ENCODE measurements at regions not wholly inside any gene's neighbourhood (a gene's known extent, or its start where the extent isn't known, plus 50 kb on each side); places are given as distances from the start of the nearest gene placed in this dataset.

DNA sequence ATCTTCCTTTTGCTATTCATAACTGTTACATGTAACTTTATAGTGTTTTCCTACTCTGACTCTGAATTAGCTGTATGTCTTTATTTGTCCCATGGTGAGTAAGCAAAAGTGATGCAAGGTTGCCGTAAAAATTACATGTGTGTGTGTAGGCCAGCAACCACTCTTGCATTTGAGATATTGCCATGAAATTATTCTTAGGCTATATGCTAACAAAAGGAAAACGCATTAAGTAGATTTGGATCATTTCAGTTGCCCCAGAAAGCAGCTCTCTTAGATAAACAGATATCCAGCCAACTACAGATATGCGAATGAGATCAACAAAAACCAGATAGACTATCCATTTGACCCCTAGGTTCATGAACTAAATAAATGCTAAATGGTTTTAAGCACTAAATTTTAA is 73.6 kb downstream of the CYLC2 start:
- TF ChIP-seq, protein P1, sequence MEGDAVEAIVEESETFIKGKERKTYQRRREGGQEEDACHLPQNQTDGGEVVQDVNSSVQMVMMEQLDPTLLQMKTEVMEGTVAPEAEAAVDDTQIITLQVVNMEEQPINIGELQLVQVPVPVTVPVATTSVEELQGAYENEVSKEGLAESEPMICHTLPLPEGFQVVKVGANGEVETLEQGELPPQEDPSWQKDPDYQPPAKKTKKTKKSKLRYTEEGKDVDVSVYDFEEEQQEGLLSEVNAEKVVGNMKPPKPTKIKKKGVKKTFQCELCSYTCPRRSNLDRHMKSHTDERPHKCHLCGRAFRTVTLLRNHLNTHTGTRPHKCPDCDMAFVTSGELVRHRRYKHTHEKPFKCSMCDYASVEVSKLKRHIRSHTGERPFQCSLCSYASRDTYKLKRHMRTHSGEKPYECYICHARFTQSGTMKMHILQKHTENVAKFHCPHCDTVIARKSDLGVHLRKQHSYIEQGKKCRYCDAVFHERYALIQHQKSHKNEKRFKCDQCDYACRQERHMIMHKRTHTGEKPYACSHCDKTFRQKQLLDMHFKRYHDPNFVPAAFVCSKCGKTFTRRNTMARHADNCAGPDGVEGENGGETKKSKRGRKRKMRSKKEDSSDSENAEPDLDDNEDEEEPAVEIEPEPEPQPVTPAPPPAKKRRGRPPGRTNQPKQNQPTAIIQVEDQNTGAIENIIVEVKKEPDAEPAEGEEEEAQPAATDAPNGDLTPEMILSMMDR (IDR thresholded peaks at IDR 0.05): no peak
- H3K27me3 ChIP-seq (replicated peaks; ENCODE audit: insufficient read depth): no peaks in the 10 kb centered on the region
- no peak overlapping the region for H3K27ac ChIP-seq
- no peaks in the 10 kb centered on the region for H3K9me3 ChIP-seq
- no peaks in the 10 kb centered on the region for H3K36me3 ChIP-seq
- ATAC-seq (ENCODE audit: insufficient number of reproducible peaks, low FRiP score, low read depth) (no peak), DNase-seq (ENCODE audit: low spot score) (no peak)
- H3K4me3 ChIP-seq: no peak overlapping the region
- no peaks in the 10 kb centered on the region for H3K4me1 ChIP-seq (ENCODE audit: control insufficient read depth in 1 of 2, low read depth in 2 of 2)

DNA sequence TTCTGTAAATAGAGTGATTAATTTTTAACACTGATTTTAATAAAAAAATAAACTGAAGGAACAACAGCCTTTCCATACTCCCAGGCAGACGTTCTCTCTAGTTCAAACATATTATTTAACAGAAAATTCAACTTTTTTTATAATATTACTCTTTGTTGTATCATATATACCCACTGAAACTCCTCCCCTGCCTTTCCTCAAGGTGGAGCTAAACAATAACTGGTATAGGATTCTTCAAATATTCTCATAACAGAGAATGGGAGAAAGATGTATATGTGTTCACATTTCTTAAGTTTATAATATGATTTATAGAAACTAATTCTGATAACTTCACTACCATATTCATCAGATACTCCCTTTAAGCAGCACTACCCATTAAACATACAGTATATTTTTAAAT is 83.4 kb downstream of the CYLC2 start:
- Histone ChIP-seq H3K4me1 (ENCODE audit: control insufficient read depth in 1 of 2, low read depth in 2 of 2) (no peaks in the 10 kb centered on the region), H3K36me3 (no peaks in the 10 kb centered on the region), H3K27me3 (replicated peaks; ENCODE audit: insufficient read depth) (no peaks in the 10 kb centered on the region), H3K9me3 (no peaks in the 10 kb centered on the region), H3K4me3 (no peak overlapping the region), H3K27ac (no peak overlapping the region)
- TF ChIP-seq, protein P1 (IDR thresholded peaks at IDR 0.05): no peak
- ATAC-seq (ENCODE audit: insufficient number of reproducible peaks, low FRiP score, low read depth) (no peak), DNase-seq (ENCODE audit: low spot score) (no peak)

DNA sequence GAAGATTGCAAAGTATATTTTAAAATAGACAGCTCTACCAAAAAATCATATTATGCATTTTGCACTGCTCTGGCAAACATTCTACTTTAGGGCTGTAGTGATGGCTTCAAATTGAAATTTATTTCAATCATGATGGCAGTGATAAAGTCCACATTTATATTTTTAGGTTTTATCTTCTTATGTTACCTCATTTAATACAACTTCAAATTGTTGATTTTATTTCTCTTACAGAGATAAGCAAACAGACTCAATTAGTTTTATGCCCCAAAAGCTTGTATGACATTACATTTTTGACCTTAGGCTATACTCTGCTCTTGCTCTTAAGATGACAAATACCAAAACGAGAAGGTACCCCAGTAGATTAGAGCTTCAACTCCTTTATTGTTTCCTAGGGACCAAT is 87.4 kb downstream of the CYLC2 start:
- Histone ChIP-seq H3K4me3 (no peak overlapping the region), H3K4me1 (ENCODE audit: control insufficient read depth in 1 of 2, low read depth in 2 of 2) (no peaks in the 10 kb centered on the region), H3K27ac (no peak overlapping the region), H3K36me3 (no peaks in the 10 kb centered on the region), H3K27me3 (replicated peaks; ENCODE audit: insufficient read depth) (no peaks in the 10 kb centered on the region), H3K9me3 (no peaks in the 10 kb centered on the region)
- ATAC-seq (ENCODE audit: insufficient number of reproducible peaks, low FRiP score, low read depth): no peak
- TF ChIP-seq, protein P1 (IDR thresholded peaks at IDR 0.05): no peak
- no peak for DNase-seq (ENCODE audit: low spot score)

DNA sequence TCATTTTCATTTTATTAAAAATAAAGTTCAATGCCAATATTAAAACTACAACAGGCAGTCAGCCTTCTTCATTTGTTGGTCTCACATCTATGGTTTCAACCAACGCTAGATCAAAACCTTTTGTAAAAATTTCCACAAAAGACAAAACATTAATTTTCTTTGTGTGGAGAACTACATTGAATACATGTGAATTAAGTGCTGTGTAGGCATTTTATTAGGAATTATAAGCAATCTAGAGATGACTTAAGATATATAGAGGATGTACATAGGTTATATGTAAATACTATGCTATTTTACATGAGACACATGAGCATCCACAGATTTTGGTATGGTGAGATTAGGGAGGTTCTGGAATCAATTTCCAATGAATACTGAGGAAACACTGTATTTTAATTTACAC is 94.2 kb downstream of the CYLC2 start:
- no peak for DNase-seq (ENCODE audit: low spot score)

DNA sequence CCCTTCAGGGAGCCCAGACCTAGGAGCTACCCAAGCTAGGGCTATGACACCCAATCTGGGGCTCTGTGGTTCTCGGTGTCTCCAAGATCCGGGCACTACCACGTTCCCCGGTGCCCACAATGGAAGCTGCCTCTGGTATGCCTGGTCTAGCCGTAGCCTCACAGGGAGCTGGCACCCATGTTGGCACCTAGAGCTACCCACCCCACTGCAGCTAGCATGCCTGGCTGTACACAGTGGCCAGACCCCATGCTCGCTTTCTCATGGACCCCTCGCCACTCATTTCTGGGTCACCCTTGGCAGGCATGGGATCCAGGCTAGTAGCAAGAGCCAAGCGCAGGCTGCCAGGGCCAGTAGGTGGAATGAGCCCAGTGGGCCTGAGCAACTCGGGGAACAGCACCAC is 109.0 kb downstream of the CYLC2 start:
- no peaks in the 10 kb centered on the region for H3K36me3 ChIP-seq
- no peak overlapping the region for H3K27ac ChIP-seq
- no peak for DNase-seq (ENCODE audit: low spot score)
- no peaks in the 10 kb centered on the region for H3K9me3 ChIP-seq
- H3K4me3 ChIP-seq: no peak overlapping the region
- no peaks in the 10 kb centered on the region for H3K27me3 ChIP-seq (replicated peaks; ENCODE audit: insufficient read depth)
- no peak for ATAC-seq (ENCODE audit: insufficient number of reproducible peaks, low FRiP score, low read depth)
- no peaks in the 10 kb centered on the region for H3K4me1 ChIP-seq (ENCODE audit: control insufficient read depth in 1 of 2, low read depth in 2 of 2)
- TF ChIP-seq, protein P1 (IDR thresholded peaks at IDR 0.05): no peak

More for the DNA sequence above, 94.2 kb downstream of the CYLC2 start:
- H3K36me3 ChIP-seq: no peaks in the 10 kb centered on the region
- H3K4me3 ChIP-seq: no peak overlapping the region
- no peak for ATAC-seq (ENCODE audit: insufficient number of reproducible peaks, low FRiP score, low read depth)
- TF ChIP-seq, protein P1 (IDR thresholded peaks at IDR 0.05): no peak
- no peaks in the 10 kb centered on the region for H3K27me3 ChIP-seq (replicated peaks; ENCODE audit: insufficient read depth)
- no peaks in the 10 kb centered on the region for H3K9me3 ChIP-seq
- H3K4me1 ChIP-seq (ENCODE audit: control insufficient read depth in 1 of 2, low read depth in 2 of 2): no peaks in the 10 kb centered on the region
- no peak overlapping the region for H3K27ac ChIP-seq

Measured in thoracic aorta (tissue), 2 donors.